ENCODE measurements at regions not wholly inside any gene's neighbourhood (a gene's known extent, or its start where the extent isn't known, plus 50 kb on each side); places are given as distances from the start of the nearest gene placed in this dataset.

- no peak for DNase-seq
Observed at GRCh38 chr18:8538935-8539334, 70.3 kb upstream of the RAB12 start.

- DNase-seq, result no peak
Observed at GRCh38 chr18:8546677-8547076, 62.6 kb upstream of the RAB12 start.

GRCh38 chr18:8548186-8548585 lies 61.1 kb upstream of the RAB12 start:
- no peak for DNase-seq

GRCh38 chr18:8549254-8549757 lies 59.9 kb upstream of the RAB12 start:
- DNase-seq, result no peak

DNA sequence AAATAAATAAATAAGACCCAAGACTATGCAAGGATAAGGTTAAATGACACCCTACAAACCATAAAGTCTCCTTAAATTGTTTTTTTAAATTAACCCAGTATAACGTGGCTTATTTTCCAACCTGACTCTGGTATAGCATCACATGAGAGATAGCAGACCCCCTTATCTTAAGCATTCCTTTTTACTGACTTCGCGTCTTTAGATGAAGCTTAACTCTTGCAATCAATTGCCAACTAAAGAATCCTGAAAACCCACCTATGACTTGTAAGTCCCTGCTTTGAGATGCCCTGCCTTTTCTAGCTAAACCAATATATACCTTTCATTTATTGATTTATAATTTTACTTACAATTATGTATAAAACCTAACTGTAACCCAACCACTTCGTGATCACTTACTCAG lies 57.1 kb upstream of the RAB12 start:
- DNase-seq, result no peak

DNA sequence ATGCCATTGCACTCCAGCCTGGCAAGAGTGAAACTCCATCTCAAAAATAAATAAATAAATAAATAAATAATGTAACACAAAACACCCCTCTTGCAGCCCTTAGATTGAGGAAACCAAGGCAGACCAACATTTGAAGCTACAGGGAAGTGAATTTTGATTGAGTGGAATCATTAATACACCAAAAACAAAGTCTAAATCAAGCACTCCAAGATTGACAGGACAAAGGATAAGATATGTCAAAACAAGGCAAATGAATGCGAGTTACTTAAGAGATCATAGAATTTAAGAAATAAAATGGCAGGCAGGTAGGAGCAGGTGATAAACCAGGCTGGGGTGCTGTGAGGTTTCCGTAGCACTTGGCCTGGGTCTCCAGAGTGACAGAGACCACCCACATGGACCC lies 54.9 kb upstream of the RAB12 start:
- no peak for DNase-seq

GRCh38 chr18:8556424-8556823 lies 52.8 kb upstream of the RAB12 start:
- no peak for DNase-seq
